H1 (cell line): ENCODE measurements at regions not wholly inside any gene's neighbourhood (a gene's known extent, or its start where the extent isn't known, plus 50 kb on each side); places are given as distances from the start of the nearest gene placed in this dataset.

ENCODE experiments used
- CTCF ChIA-PET: fragments of 300-600 bp; sonication (Branson Sonifier 250); formaldehyde crosslinking; loops from one replicate; lab custom pipeline; 2021; ENCODE audit not compliant: partially characterized antibody; lab: Charles Lee
- POLR2A ChIA-PET: fragments of 300-600 bp; sonication (Branson Sonifier 250); formaldehyde crosslinking; loops from one replicate; lab custom pipeline; 2021; ENCODE audit warnings: inconsistent platforms; ENCODE audit not compliant: partially characterized antibody; lab: Charles Lee
- DNase-seq, 2 experiments: peaks; one replicate each; pipeline versions ENCODE4 v3.0.0 to v3.0.0-alpha.2; 2010 to 2022; ENCODE audit warnings: low spot score in 2 of 2, low read depth in 1 of 2, mixed read lengths in 1 of 2
- FAIRE-seq: peaks from 2 replicates; lab custom pipeline; 2011; peaks lifted over from hg19 to GRCh38; lab: Jason Lieb, UNC
- H2AFZ ChIP-seq: 2 replicates; pipeline ENCODE4 v1.8.1; 2012; ENCODE audit warnings: low read length, inconsistent platforms
- H2AK5ac ChIP-seq: 2 replicates; pipeline ENCODE4 v1.6.1; 2013; ENCODE audit warnings: low read depth, low read length
- H2BK120ac ChIP-seq: replicated peaks from 2 replicates; pipeline ENCODE3; 2013; ENCODE audit warnings: low read depth, low read length, inconsistent platforms
- H2BK12ac ChIP-seq: 2 replicates; pipeline ENCODE4 v1.6.1; 2013; ENCODE audit warnings: low read depth, low read length
- H2BK15ac ChIP-seq: 2 replicates; pipeline ENCODE4 v1.6.1; 2013; ENCODE audit warnings: low read length
- H2BK20ac ChIP-seq: 2 replicates; pipeline ENCODE4 v1.6.1; 2013; ENCODE audit warnings: low read length
- H2BK5ac ChIP-seq: 2 replicates; pipeline ENCODE4 v1.6.1; 2013; ENCODE audit warnings: low read depth, low read length
- H3K14ac ChIP-seq: 2 replicates; pipeline ENCODE4 v1.6.1; 2013; ENCODE audit warnings: inconsistent platforms; ENCODE audit not compliant: insufficient read length
- H3K18ac ChIP-seq: 2 replicates; pipeline ENCODE4 v1.6.1; 2013; ENCODE audit warnings: low read length; ENCODE audit errors: extremely low read depth
- H3K23ac ChIP-seq: 2 replicates; pipeline ENCODE4 v1.6.1; 2013; ENCODE audit warnings: inconsistent platforms; ENCODE audit not compliant: insufficient read length
- H3K23me2 ChIP-seq: 2 replicates; pipeline ENCODE4 v1.6.1; 2013; ENCODE audit warnings: low read depth, low read length
- H3K27ac ChIP-seq: 2 replicates; pipeline ENCODE4 v1.6.1; 2011; ENCODE audit warnings: low read depth, low read length, inconsistent platforms
- H3K27me3 ChIP-seq, 4 experiments: replicated peaks in 1 of 4; 1 replicate in 1 of 4; 2 replicates in 3 of 4; pipeline versions ENCODE4 v1.6.1 to v1.8.1; 2011 to 2013; ENCODE audit warnings: low read length in 3 of 4, mild to moderate bottlenecking in 3 of 4, inconsistent platforms in 2 of 4, mixed read lengths in 2 of 4, moderate library complexity in 1 of 4; ENCODE audit not compliant: control insufficient read depth in 3 of 4, insufficient read depth in 3 of 4; ENCODE audit errors: extremely low read depth in 1 of 4
- H3K36me3 ChIP-seq, 4 experiments: 2 replicates each; pipeline versions ENCODE4 v1.6.1 to v1.8.1; 2011 to 2013; ENCODE audit warnings: mild to moderate bottlenecking in 4 of 4, low read length in 3 of 4, moderate library complexity in 2 of 4, control low read depth in 1 of 4, inconsistent platforms in 1 of 4; ENCODE audit not compliant: insufficient read depth in 4 of 4, control insufficient read depth in 2 of 4
- H3K4ac ChIP-seq: replicated peaks from 2 replicates; pipeline ENCODE3; 2013; ENCODE audit warnings: low read length, low read depth, mixed read lengths, inconsistent platforms; ENCODE audit not compliant: insufficient read length
- H3K4me1 ChIP-seq, 4 experiments: replicated peaks in 1 of 4; 1 replicate in 1 of 4; 2 replicates in 3 of 4; pipeline versions ENCODE4 v1.6.1 to v1.8.1; 2011 to 2013; ENCODE audit warnings: low read length in 3 of 4, inconsistent platforms in 2 of 4, mixed read lengths in 1 of 4; ENCODE audit not compliant: insufficient read depth in 4 of 4, control insufficient read depth in 3 of 4
- H3K4me2 ChIP-seq, 2 experiments: 2 replicates each; pipeline versions ENCODE4 v1.6.1 to v1.8.1; 2011 to 2013; ENCODE audit warnings: low read depth in 2 of 2, low read length in 2 of 2, control low read depth in 1 of 2, inconsistent platforms in 1 of 2, mild to moderate bottlenecking in 1 of 2; ENCODE audit not compliant: insufficient read depth in 1 of 2
- H3K4me3 ChIP-seq, 4 experiments: fragments of 200-600, 300-600 bp in 1 of 4; sonication (generic), shearing (Covaris generic), sonication (Bioruptor Twin) in 1 of 4; 2 replicates each; pipeline versions ENCODE4 v1.5.1 to v1.8.1; 2011 to 2016; ENCODE audit warnings: low read length in 4 of 4, low read depth in 3 of 4, control low read depth in 2 of 4, inconsistent platforms in 2 of 4, mild to moderate bottlenecking in 2 of 4, mixed read lengths in 1 of 4, moderate library complexity in 1 of 4; ENCODE audit not compliant: insufficient read depth in 2 of 4; ENCODE audit errors: extremely low read depth in 1 of 4
- H3K56ac ChIP-seq: replicated peaks from 2 replicates; pipeline ENCODE3; 2013; ENCODE audit warnings: low read depth, mild to moderate bottlenecking, mixed read lengths, low read length, inconsistent platforms; ENCODE audit not compliant: insufficient read length
- H3K79me1 ChIP-seq: 2 replicates; pipeline ENCODE4 v1.6.1; 2013; ENCODE audit warnings: low read depth, low read length, control low read depth
- H3K79me2 ChIP-seq, 2 experiments: 2 replicates each; pipeline versions ENCODE4 v1.6.1 to v1.8.1; 2012 to 2013; ENCODE audit warnings: low read length in 2 of 2, mild to moderate bottlenecking in 2 of 2, inconsistent platforms in 1 of 2; ENCODE audit not compliant: insufficient read depth in 2 of 2, control insufficient read depth in 1 of 2
- H3K9ac ChIP-seq, 4 experiments: replicated peaks in 1 of 4; 1 replicate in 1 of 4; 2 replicates in 3 of 4; pipeline versions ENCODE4 v1.6.1 to v1.8.1; 2011 to 2013; ENCODE audit warnings: low read depth in 3 of 4, low read length in 3 of 4, control low read depth in 2 of 4, mild to moderate bottlenecking in 2 of 4, moderate library complexity in 2 of 4, inconsistent platforms in 1 of 4; ENCODE audit errors: extremely low read depth in 1 of 4
- H3K9me3 ChIP-seq, 2 experiments: 2 replicates each; pipeline versions ENCODE4 v1.6.1 to v1.8.1; 2012 to 2013; ENCODE audit warnings: mild to moderate bottlenecking in 2 of 2, moderate library complexity in 2 of 2, control low read depth in 1 of 2, inconsistent platforms in 1 of 2, low read depth in 1 of 2, low read length in 1 of 2, mixed read lengths in 1 of 2; ENCODE audit not compliant: insufficient read depth in 2 of 2
- H4K20me1 ChIP-seq, 2 experiments: replicated peaks in 1 of 2; 2 replicates each; pipeline versions ENCODE3 to v1.8.1; 2011 to 2013; ENCODE audit warnings: inconsistent platforms in 2 of 2, low read length in 2 of 2, mild to moderate bottlenecking in 1 of 2; ENCODE audit not compliant: insufficient read depth in 2 of 2, control insufficient read depth in 1 of 2
- H4K5ac ChIP-seq: 2 replicates; pipeline ENCODE4 v1.6.1; 2013; ENCODE audit warnings: low read length, low read depth, mixed read lengths, inconsistent platforms; ENCODE audit not compliant: insufficient read length
- H4K8ac ChIP-seq: 2 replicates; pipeline ENCODE4 v1.8.0; 2013; ENCODE audit warnings: mild to moderate bottlenecking, moderate library complexity, low read length, inconsistent platforms; ENCODE audit not compliant: insufficient read depth; ENCODE audit errors: extremely low read depth
- H4K91ac ChIP-seq: replicated peaks from 2 replicates; pipeline ENCODE3; 2013; ENCODE audit warnings: low read length, mixed read lengths, inconsistent platforms; ENCODE audit not compliant: insufficient read length
- BCL11A ChIP-seq, 2 experiments: IDR thresholded peaks; one replicate each; pipeline ENCODE4 v1.6.1; 2011; ENCODE audit warnings: low read depth in 2 of 2, low read length in 2 of 2, mild to moderate bottlenecking in 2 of 2
- CHD2 ChIP-seq: IDR thresholded peaks from 2 replicates; pipeline ENCODE4 v1.6.1; 2012; ENCODE audit warnings: low read length, improper control_type of control experiment
- CREB1 ChIP-seq: IDR thresholded peaks from 2 replicates; pipeline ENCODE4 v1.6.1; 2012; ENCODE audit warnings: inconsistent platforms
- FOSL1 ChIP-seq: IDR thresholded peaks from 2 replicates; pipeline ENCODE4 v1.6.1; 2011; ENCODE audit warnings: mild to moderate bottlenecking, low read depth, low read length, moderate library complexity; ENCODE audit not compliant: insufficient read depth
- HDAC6 ChIP-seq: IDR thresholded peaks from one replicate; pipeline ENCODE4 v1.7.1; 2012; ENCODE audit warnings: low read depth, mild to moderate bottlenecking, inconsistent platforms, low read length, moderate library complexity
- KDM5A ChIP-seq: fragments of 200-600 bp; IDR thresholded peaks from 2 replicates; pipeline ENCODE4 v1.7.1; 2012; ENCODE audit warnings: mild to moderate bottlenecking, low read length, inconsistent platforms, mixed read lengths
- MAFK ChIP-seq: IDR thresholded peaks from 2 replicates; pipeline ENCODE4 v1.6.1; 2012; ENCODE audit warnings: low read depth, mild to moderate bottlenecking, improper control_type of control experiment, low read length
- NANOG ChIP-seq: IDR thresholded peaks from 2 replicates; pipeline ENCODE4 v1.6.1; 2011; ENCODE audit warnings: low read length, low read depth, mild to moderate bottlenecking, inconsistent platforms; ENCODE audit not compliant: insufficient read depth, poor library complexity, severe bottlenecking
- POLR2A ChIP-seq, 2 experiments: IDR thresholded peaks; 1 replicate in 1 of 2; 2 replicates in 1 of 2; pipeline ENCODE4 v1.6.1; 2011; ENCODE audit warnings: low read depth in 2 of 2, low read length in 2 of 2, mild to moderate bottlenecking in 2 of 2; ENCODE audit errors: control extremely low read depth in 1 of 2
- RBBP5 ChIP-seq: IDR thresholded peaks from 2 replicates; pipeline ENCODE4 v1.7.1; 2012; ENCODE audit warnings: low read depth, mild to moderate bottlenecking, inconsistent platforms, low read length, moderate library complexity, borderline replicate concordance
- SAP30 ChIP-seq: fragments of 300-600 bp; sonication (generic); IDR thresholded peaks from 2 replicates; pipeline ENCODE4 v1.7.1; 2012; ENCODE audit warnings: low read length, moderate library complexity, mild to moderate bottlenecking, inconsistent platforms; ENCODE audit not compliant: insufficient read depth, insufficient replicate concordance
- TEAD4 ChIP-seq: IDR thresholded peaks from 2 replicates; pipeline ENCODE4 v1.6.1; 2012; ENCODE audit warnings: low read depth, low read length, inconsistent platforms, mixed read lengths
- WGBS, 2 experiments: shearing (Covaris generic) in 1 of 2; methylation state at CpG; one replicate each; pipeline versions ENCODE4 v1.1.6 to v1.1.7; 2013 to 2015; ENCODE audit warnings: low lambda C conversion rate in 2 of 2, mixed read lengths in 2 of 2, inconsistent platforms in 1 of 2, low coverage in 1 of 2, missing lambda C conversion rate in 1 of 2; ENCODE audit not compliant: insufficient replicate concordance in 2 of 2, insufficient coverage in 1 of 2, insufficient read length in 1 of 2; ENCODE audit errors: extremely low coverage in 1 of 2, missing lambda C conversion rate in 1 of 2; 5-methylcytosine and 5-hydroxymethylcytosine counted together
- TF ChIP-seq, protein P1 (sequence below): IDR thresholded peaks from 2 replicates; pipeline ENCODE4 v1.6.1; 2011; ENCODE audit warnings: low read length, improper control_type of control experiment

DNA sequence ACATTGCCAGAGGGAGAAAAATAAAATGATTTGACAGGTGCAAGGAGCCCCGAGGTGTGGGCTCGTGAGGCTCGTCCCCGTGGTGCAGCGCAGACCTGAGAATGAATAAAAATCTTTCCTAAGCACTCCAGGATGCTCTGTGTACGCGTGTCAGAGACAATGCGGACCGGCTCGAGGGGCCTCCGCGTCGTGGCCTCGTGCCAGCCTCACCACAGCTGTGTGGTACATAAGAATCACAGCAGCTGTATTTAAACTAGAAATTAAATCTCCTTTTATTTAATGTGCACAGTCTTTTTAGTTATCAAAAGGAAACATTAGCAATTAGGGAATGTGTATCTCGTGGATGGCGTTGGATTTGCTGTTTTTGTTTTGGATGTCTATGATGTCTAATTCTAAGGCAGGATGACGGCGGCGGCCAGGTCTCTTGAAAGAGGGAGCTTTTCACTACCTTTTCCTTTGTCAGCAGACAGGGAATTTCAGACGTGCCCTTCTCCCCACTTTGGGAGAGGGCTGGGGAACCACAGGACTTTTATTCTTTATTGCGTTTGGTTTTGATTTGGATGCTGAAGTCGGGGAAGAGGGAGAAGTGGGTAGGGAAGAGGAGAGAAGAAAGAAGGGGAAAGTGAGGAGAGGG is 365.3 kb upstream of the SHH start:
- H3K4me2 ChIP-seq, result no peak overlapping the region
- no peak for TF ChIP-seq RBBP5
- no peak for TF ChIP-seq CHD2
- TF ChIP-seq CREB1, result no peak
- no peak for TF ChIP-seq HDAC6
- no peak for TF ChIP-seq KDM5A
- TF ChIP-seq, protein P1, sequence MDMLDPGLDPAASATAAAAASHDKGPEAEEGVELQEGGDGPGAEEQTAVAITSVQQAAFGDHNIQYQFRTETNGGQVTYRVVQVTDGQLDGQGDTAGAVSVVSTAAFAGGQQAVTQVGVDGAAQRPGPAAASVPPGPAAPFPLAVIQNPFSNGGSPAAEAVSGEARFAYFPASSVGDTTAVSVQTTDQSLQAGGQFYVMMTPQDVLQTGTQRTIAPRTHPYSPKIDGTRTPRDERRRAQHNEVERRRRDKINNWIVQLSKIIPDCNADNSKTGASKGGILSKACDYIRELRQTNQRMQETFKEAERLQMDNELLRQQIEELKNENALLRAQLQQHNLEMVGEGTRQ, result no peak
- TF ChIP-seq SAP30, result no peak
- no peak for TF ChIP-seq BCL11A (IDR thresholded peaks at IDR 0.05; ENCODE audit: low read depth in 2 of 2, low read length in 2 of 2)
- no peak for TF ChIP-seq NANOG
- no peak for TF ChIP-seq MAFK
- TF ChIP-seq FOSL1, result no peak
- TF ChIP-seq TEAD4, result no peak
- TF ChIP-seq POLR2A (IDR thresholded peaks at IDR 0.05; ENCODE audit: control extremely low read depth in 1 of 2, low read depth in 2 of 2, low read length in 2 of 2), result no peak

More for the DNA sequence above, 365.3 kb upstream of the SHH start:
- H3K27ac ChIP-seq, result no peak overlapping the region
- 92 to 100% methylated on average over 1 to 22 of the region's 22 CpGs for whole genome bisulfite sequencing, 2 experiments
- H2BK20ac ChIP-seq, result no peak overlapping the region
- CTCF ChIA-PET, result interaction anchor here (0.6 kb wide), 1 partner anchor 291 kb away, joined by 3 read pairs; no protein-coding TSS in a partner anchor
- no peak for FAIRE-seq
- H4K20me1 ChIP-seq, result no peaks in the 10 kb centered on the region
- POLR2A ChIA-PET, result no interaction called here
- no peak overlapping the region for H2AFZ ChIP-seq
- no peak for DNase-seq
- H4K8ac ChIP-seq, result no peak overlapping the region
- H4K5ac ChIP-seq, result no peak overlapping the region
- H3K9ac ChIP-seq, result no peak overlapping the region
- H3K18ac ChIP-seq, result no peak overlapping the region
- no peak overlapping the region for H2BK12ac ChIP-seq
- no peak overlapping the region for H3K14ac ChIP-seq
- no peaks in the 10 kb centered on the region for H3K4me1 ChIP-seq
- H2BK120ac ChIP-seq, result no peak overlapping the region
- no peak overlapping the region for H4K91ac ChIP-seq
- no peak overlapping the region for H3K4me3 ChIP-seq
- no peaks in the 10 kb centered on the region for H3K23me2 ChIP-seq
- H3K79me2 ChIP-seq, result no peaks in the 10 kb centered on the region
- no peak overlapping the region for H3K23ac ChIP-seq
- no peaks in the 10 kb centered on the region for H3K79me1 ChIP-seq
- no peak overlapping the region for H2BK15ac ChIP-seq
- H3K4ac ChIP-seq, result no peak overlapping the region
- no peak overlapping the region for H3K56ac ChIP-seq
- H3K36me3 ChIP-seq, result no peaks in the 10 kb centered on the region
- no peak overlapping the region for H2BK5ac ChIP-seq
- H2AK5ac ChIP-seq, result no peak overlapping the region
- H3K9me3 ChIP-seq, result no peaks in the 10 kb centered on the region
- no peaks in the 10 kb centered on the region; a peak in 1 of 7 replicates for H3K27me3 ChIP-seq
